Thymus (tissue), 11 donors: ENCODE measurements at regions not wholly inside any gene's neighbourhood (a gene's known extent, or its start where the extent isn't known, plus 50 kb on each side); places are given as distances from the start of the nearest gene placed in this dataset.
A peak's percentile ranks its signal among the peaks of the same experiment; 100 is the strongest.

Source experiments
- DNase-seq, 9 donors: peaks; one replicate each; pipeline ENCODE4 v3.0.0-alpha.2; 2013; ENCODE audit warnings: low spot score in 9 of 9, low read depth in 6 of 9, missing footprints in 1 of 9
- H3K27ac ChIP-seq, 2 donors: one replicate each; pipeline ENCODE4 v1.5.1; 2013; ENCODE audit warnings: control low read depth in 1 of 2, low read depth in 1 of 2, low read length in 1 of 2, mild to moderate bottlenecking in 1 of 2, moderate library complexity in 1 of 2
- H3K27me3 ChIP-seq, 2 donors: one replicate each; pipeline ENCODE4 v1.5.1; 2013; ENCODE audit warnings: low read length in 1 of 2; ENCODE audit not compliant: control insufficient read depth in 2 of 2, insufficient read depth in 1 of 2
- H3K36me3 ChIP-seq, 2 donors: one replicate each; pipeline ENCODE4 v1.5.1; 2013; ENCODE audit warnings: low read length in 1 of 2, mild to moderate bottlenecking in 1 of 2, moderate library complexity in 1 of 2; ENCODE audit not compliant: control insufficient read depth in 2 of 2, insufficient read depth in 2 of 2
- H3K4me1 ChIP-seq, 2 donors: one replicate each; pipeline ENCODE4 v1.5.1; 2013; ENCODE audit warnings: low read length in 2 of 2; ENCODE audit not compliant: control insufficient read depth in 2 of 2, insufficient read depth in 2 of 2
- H3K4me3 ChIP-seq, 2 donors: one replicate each; pipeline ENCODE4 v1.5.1; 2013; ENCODE audit warnings: low read length in 2 of 2, control low read depth in 1 of 2, mild to moderate bottlenecking in 1 of 2
- H3K9me3 ChIP-seq, 2 donors: one replicate each; pipeline ENCODE4 v1.5.1; 2013; ENCODE audit warnings: low read length in 1 of 2, mild to moderate bottlenecking in 1 of 2; ENCODE audit not compliant: control insufficient read depth in 2 of 2, insufficient read depth in 1 of 2
- WGBS: extraction: QIAGEN DNeasy Blood & Tissue Kit; methylation state at CpG from one replicate; pipeline ENCODE4 v1.1.7; 2013; 5-methylcytosine and 5-hydroxymethylcytosine counted together
- donor health status: healthy.

DNA sequence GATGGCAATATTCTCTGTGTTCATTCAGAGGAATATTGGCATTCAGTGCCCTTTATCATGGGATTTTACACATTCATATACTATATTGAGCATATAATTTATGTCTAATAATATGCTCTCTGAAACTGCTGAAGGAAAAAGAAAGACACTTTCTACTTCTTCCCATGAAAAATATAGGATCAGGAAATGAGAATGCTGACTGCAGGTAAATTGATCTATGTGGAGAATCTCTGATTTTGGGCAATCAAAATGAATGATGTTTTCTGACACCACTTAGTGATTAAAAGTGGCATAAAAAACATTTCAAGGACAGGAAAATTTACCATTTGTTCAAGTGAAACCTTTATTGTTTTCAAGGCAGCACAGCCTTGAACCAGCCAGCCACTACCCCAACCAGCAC, 260.1 kb upstream of the STXBP5 start:
- H3K4me3 ChIP-seq: no peak overlapping the region
- H3K27me3 ChIP-seq: no peaks in the 10 kb centered on the region
- no peak overlapping the region for H3K27ac ChIP-seq
- DNase-seq: no peak
- H3K4me1 ChIP-seq: no peaks in the 10 kb centered on the region
- H3K9me3 ChIP-seq: peaks cover 0 to 12% of the 10 kb centered on the region in 2 donors
- H3K36me3 ChIP-seq: no peaks in the 10 kb centered on the region

DNA sequence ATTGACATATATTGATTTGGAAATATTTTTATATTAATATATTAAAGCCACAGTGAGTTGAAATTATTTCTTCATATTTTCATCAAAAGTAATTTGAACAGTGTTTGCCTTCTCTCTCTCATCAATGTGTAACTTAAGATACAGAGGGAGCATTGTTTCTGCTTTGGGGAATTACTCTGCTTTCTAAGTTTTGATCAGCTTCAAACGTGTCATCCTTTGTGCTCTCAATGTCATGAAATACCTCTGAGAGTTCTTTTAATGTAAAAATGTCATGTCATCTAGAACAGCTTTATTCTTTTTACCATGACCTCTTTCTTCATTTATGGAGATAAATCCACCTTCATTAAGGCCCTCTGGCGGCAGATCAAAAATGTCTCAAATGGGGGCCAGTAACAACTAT, 259.4 kb upstream of the STXBP5 start:
- 93% methylated on average over 2 of the region's 2 CpGs for WGBS
- Histone ChIP-seq H3K4me1 (no peaks in the 10 kb centered on the region), H3K9me3 (peaks cover 0 to 12% of the 10 kb centered on the region in 2 donors), H3K4me3 (no peak overlapping the region), H3K36me3 (no peaks in the 10 kb centered on the region), H3K27ac (no peak overlapping the region), H3K27me3 (no peaks in the 10 kb centered on the region)
- no peak for DNase-seq

DNA sequence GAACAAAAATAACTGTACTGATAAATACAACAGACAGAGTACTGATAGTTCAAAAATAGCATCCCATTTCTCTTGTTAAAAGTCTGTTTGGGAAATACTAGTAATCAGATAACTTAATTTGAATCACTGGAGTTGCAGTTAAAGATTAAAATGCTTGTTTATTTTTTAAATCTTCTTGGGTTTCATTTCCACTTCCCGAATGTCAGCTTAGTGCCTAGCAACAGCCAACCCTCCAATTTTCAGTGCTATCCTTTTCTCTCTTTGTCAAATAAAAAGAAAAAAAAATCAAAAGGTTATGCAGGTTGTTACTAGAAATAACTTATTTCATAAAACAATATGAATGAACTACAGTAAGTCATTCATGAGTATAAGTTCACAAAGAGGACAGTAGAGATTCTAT, 257.7 kb upstream of the STXBP5 start:
- Histone ChIP-seq H3K4me3 (no peak overlapping the region), H3K9me3 (peaks cover 0 to 12% of the 10 kb centered on the region in 2 donors)
- WGBS: 90% methylated on average over 1 of the region's 1 CpG

DNA sequence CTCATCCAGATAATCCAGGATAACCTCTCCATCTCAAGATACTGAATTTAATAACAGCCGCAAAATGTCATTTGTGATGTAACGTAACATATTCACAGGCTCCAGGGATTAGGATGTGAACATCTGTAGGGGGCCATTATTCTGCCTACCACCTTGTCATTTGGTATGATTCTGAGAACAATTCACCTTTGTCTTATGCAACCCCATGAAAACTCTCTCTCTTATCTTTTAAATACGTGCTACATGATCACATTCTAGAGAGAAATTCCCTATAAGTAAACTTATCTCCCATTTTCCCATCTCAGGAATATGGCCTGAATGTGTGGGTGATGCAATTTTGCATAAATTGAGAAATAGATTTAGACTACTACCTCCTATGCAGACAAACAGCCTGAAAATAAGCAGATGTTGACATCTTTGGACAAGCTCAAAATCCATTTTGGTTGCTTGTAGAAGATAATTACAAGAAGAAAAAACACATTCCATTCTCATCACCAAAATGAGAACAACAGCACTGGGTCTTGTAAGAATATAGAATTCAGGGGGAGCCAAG, 255.4 kb upstream of the STXBP5 start:
- H3K4me3 ChIP-seq: no peak overlapping the region
- no peaks in the 10 kb centered on the region for H3K9me3 ChIP-seq
- WGBS: 98% methylated on average over 3 of the region's 3 CpGs
- H3K4me1 ChIP-seq: no peaks in the 10 kb centered on the region
- no peaks in the 10 kb centered on the region for H3K36me3 ChIP-seq
- H3K27ac ChIP-seq: no peak overlapping the region
- DNase-seq: no peak
- H3K27me3 ChIP-seq: no peaks in the 10 kb centered on the region

More for the DNA sequence above, 257.7 kb upstream of the STXBP5 start:
- Histone ChIP-seq H3K36me3 (no peaks in the 10 kb centered on the region), H3K4me1 (no peaks in the 10 kb centered on the region), H3K27me3 (no peaks in the 10 kb centered on the region), H3K27ac (no peak overlapping the region)
- no peak for DNase-seq

DNA sequence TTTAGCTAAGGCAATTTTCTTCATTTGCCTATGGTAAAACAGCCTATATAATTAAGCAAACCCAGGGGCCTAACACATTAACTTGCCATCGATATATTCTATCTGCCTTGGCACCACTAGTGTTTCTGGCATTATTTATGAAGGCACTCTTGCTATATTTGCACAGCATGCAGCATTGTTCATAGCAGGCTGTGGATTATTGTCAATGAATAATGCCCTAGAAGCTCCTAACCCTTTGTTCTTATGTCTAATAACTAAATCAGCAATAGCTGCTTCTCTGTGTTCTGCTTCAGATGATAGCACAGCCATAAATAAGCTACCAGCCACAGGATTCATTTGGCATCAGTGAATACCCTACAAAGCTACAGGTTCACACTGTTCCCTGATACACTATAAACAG, 254.8 kb upstream of the STXBP5 start:
- no peaks in the 10 kb centered on the region for H3K36me3 ChIP-seq
- 91% methylated on average over 1 of the region's 1 CpG for WGBS
- H3K27ac ChIP-seq: no peak overlapping the region
- no peaks in the 10 kb centered on the region for H3K27me3 ChIP-seq
- no peak overlapping the region for H3K4me3 ChIP-seq
- no peaks in the 10 kb centered on the region for H3K4me1 ChIP-seq
- H3K9me3 ChIP-seq: no peaks in the 10 kb centered on the region
- DNase-seq: no peak

DNA sequence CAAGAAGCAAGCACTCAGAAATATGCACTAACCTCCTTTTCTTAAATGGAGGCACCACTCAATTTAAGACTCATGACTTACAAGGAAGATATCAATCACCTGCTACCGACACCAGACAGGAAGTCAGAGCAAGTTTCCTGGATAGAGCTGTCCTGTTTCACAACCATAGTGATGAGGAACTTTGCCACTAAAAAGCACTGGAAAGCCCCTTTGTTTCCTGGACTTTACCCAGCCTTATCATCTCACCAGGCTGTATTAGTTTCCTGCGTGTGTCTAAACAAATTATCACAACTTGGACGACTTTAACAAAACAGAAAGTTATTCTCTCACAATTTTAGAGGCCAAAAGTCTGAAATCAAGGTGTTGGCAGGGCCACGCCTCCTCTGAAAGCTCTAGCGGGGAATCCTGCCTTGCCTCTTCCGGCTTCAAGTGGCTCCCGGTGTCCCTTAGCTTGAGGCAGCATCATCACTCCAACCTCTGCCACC, 253.8 kb upstream of the STXBP5 start:
- H3K9me3 ChIP-seq: no peaks in the 10 kb centered on the region
- DNase-seq: peak in 2 of 9 donors; percentile 14 to 30
- no peaks in the 10 kb centered on the region for H3K4me1 ChIP-seq
- H3K4me3 ChIP-seq: no peak overlapping the region
- H3K27me3 ChIP-seq: no peaks in the 10 kb centered on the region
- no peak overlapping the region for H3K27ac ChIP-seq
- no peaks in the 10 kb centered on the region for H3K36me3 ChIP-seq
- 62% methylated on average over 7 of the region's 7 CpGs for WGBS

DNA sequence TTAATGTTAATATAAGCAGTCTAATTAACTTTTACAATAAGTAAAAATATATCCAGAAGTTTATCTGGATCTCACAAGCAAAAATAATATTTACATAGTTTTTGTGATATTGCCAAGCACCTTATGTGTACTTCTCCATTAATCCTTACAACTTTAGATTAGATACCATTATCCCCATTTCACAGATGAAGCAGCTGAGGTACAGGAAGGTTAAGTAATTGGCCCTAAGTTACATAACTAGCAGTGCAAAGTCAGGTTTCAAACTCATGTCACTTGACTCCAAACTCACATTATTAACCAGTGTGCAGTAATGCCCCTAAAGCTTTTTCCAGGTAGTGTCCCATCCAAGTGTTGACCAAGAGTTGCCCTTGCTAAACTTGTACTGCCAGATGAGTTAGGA, 248.6 kb upstream of the STXBP5 start:
- Histone ChIP-seq H3K4me1 (no peaks in the 10 kb centered on the region), H3K4me3 (no peak overlapping the region), H3K36me3 (no peaks in the 10 kb centered on the region), H3K9me3 (no peaks in the 10 kb centered on the region), H3K27me3 (no peaks in the 10 kb centered on the region), H3K27ac (no peak overlapping the region)
- no peak for DNase-seq

DNA sequence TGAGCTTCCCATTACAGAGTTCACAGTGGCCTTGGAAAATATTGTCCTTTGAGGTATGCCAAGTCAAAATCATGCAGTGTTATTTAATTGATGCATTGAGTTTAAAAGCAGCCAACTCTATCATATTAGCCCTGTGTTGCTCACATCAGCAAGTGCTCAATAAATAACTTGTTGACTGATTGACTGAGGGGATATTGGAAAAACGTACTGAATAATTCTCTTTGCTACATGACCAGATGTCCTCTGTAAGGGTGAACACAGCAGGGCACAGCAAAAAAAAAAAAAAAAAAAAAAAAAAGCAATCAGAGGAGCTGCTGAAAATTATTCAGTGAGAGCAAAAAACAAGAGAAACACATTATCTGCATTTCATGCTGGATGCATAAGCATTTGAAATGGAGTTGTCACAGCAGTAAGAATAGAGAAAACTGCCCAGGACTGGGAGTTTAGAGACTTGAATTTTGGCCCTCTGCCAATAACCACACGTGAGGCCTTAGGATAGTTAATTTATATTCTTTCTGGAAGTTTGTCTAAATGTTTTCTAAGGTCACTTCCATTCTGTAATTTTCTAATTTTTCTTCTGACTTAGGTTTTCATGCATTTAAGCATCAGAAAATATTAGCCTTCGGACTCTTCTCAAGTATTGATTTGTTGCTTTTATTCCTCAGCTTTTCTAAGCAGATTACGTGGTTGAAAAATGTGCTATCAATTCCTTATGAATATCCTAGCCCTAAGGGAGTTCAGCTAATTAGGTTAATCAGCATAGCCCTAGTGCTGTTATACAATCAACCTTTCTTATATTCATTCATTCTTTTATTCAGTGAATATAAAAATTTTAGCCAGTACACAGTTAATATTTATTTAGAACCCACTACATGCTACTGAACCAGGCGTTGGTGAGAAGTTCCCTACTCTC, 246.8 kb upstream of the STXBP5 start:
- Histone ChIP-seq H3K27ac (no peak overlapping the region), H3K4me3 (no peak overlapping the region), H3K4me1 (no peaks in the 10 kb centered on the region), H3K27me3 (no peaks in the 10 kb centered on the region), H3K9me3 (no peaks in the 10 kb centered on the region), H3K36me3 (no peaks in the 10 kb centered on the region)
- WGBS: 82% methylated on average over 5 of the region's 5 CpGs
- no peak for DNase-seq

DNA sequence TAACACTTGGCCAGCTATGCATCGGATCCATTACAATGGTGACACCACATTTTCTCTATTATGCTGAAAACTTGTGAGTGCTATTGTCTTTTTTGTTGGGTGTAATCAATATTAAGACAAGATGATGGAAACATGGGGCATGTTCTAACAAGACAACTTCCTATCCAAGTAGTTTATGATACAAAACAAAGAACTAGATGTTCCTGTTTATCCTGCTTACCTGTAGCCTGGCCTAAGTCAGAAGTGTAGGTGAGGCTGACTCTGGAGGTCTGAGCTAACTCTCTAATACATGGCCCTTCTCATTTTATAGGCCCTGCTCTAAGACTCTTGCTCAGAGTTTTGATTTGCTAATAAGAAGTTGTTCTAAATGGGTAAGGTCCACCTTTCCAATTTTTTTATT, 242.4 kb upstream of the STXBP5 start:
- Histone ChIP-seq H3K27ac (no peak overlapping the region), H3K27me3 (no peaks in the 10 kb centered on the region), H3K36me3 (no peaks in the 10 kb centered on the region), H3K4me3 (no peak overlapping the region), H3K9me3 (peaks cover 2 to 12% of the 10 kb centered on the region in 2 donors), H3K4me1 (no peaks in the 10 kb centered on the region)
- no peak for DNase-seq
- WGBS: 95% methylated on average over 1 of the region's 1 CpG
